Right cardiac atrium (tissue), 5 donors: ENCODE measurements at regions not wholly inside any gene's neighbourhood (a gene's known extent, or its start where the extent isn't known, plus 50 kb on each side); places are given as distances from the start of the nearest gene placed in this dataset.

Source experiments
- ATAC-seq, 2 donors: fragments of 200-7000 bp; cut with Tn5 transposase; one replicate each; pipeline versions ENCODE4 v1.8.0 to v1.9.1; 2020; ENCODE audit warnings: moderate library complexity in 2 of 2, mild to moderate bottlenecking in 1 of 2
- DNase-seq, 3 donors: peaks; one replicate each; pipeline ENCODE4 v3.0.0-alpha.2; 2020
- H3K27ac ChIP-seq: one replicate; pipeline ENCODE4 v1.5.1; 2013; ENCODE audit warnings: mild to moderate bottlenecking, low read length, control low read depth, moderate library complexity
- H3K27me3 ChIP-seq: one replicate; pipeline ENCODE4 v1.6.1; 2013; ENCODE audit not compliant: control insufficient read depth, insufficient read depth
- H3K4me1 ChIP-seq: one replicate; pipeline ENCODE4 v1.6.1; 2013; ENCODE audit warnings: low read length; ENCODE audit not compliant: control insufficient read depth, insufficient read depth
- H3K4me3 ChIP-seq: one replicate; pipeline ENCODE4 v1.5.1; 2013; ENCODE audit warnings: low read length, control low read depth
- H3K9me3 ChIP-seq: one replicate; pipeline ENCODE4 v1.6.1; 2013; ENCODE audit warnings: low read length; ENCODE audit not compliant: control insufficient read depth
- WGBS: extraction: QIAGEN DNeasy Blood & Tissue Kit; methylation state at CpG from one replicate; pipeline ENCODE4 v1.1.7; 2013; 5-methylcytosine and 5-hydroxymethylcytosine counted together
- intact Hi-C, 4 donors: fragments of 100-400 bp; cut with DNase I; formaldehyde crosslinking; loops; one replicate each; pipeline versions ENCODE4 v1.11.0 to v1.14.0; 2022 to 2023
- donor health status: healthy with polysubstance abuse.
- donor health status: DM: no; HTN: yes; CAD: no.
- donor health status: DM: no; HTN: no; CAD: no.
- donor health status: DM: no; HTN: yes; CAD: no; lungs with severe emphysema.
- donor health status: DM: yes; HTN: yes; CAD: no.

DNA sequence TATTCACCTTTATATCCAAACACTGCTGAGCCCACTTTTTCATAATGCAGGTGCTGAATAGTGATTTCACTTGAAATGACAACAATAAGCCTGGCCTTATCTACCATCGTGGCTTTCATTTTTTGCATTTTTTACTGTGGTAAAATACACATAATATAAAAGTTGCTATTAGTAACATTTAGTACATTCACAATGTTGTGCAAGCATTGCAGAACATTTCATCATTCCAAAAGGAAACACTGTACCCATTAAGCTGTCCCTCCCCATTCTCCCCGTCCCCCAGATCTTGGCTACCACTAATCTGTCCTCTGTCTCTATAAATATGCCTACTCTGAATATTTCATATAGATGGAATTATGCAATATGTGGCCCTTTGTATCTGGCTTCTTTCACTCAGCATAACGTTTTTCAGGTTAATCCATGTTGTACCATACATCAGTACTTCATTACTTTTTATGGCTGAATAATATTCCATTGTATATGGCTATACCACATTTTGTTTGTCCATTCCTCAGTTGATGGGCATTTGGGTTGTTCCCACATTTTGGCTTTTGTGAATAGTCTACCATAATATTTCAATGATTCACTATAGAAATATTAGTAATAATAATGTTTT, 68.5 kb upstream of the ARID5B start:
- intact Hi-C loops = no loop called here
- 81% methylated on average over 3 of the region's 3 CpGs for WGBS
- ATAC-seq = no peak

DNA sequence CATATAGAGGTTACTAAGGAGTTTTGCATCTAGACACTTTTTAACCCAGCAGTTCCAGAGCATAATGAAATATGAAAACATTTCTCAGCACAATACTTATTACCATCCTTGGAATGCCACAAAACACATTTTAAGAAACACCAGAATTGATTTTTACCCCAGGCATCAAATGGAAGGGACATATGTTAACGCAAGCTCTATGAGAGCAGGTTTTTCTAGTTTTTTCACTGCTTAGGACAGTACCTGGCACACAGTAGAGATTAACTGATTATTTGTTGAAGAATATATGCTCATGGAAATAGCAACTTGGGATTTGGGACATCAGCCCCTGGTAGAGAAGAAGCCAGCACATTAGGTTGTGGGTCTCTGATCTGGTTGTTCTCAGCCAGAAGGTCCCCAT, 67.0 kb upstream of the ARID5B start:
- ATAC-seq = no peak
- H3K9me3 ChIP-seq = no peaks in the 10 kb centered on the region

More for the DNA sequence above, 68.5 kb upstream of the ARID5B start:
- DNase-seq = no peak
- Histone ChIP-seq H3K4me3 (no peak overlapping the region), H3K27me3 (no peaks in the 10 kb centered on the region), H3K4me1 (peaks cover 4% of the 10 kb centered on the region), H3K27ac (no peak overlapping the region), H3K9me3 (no peaks in the 10 kb centered on the region)

DNA sequence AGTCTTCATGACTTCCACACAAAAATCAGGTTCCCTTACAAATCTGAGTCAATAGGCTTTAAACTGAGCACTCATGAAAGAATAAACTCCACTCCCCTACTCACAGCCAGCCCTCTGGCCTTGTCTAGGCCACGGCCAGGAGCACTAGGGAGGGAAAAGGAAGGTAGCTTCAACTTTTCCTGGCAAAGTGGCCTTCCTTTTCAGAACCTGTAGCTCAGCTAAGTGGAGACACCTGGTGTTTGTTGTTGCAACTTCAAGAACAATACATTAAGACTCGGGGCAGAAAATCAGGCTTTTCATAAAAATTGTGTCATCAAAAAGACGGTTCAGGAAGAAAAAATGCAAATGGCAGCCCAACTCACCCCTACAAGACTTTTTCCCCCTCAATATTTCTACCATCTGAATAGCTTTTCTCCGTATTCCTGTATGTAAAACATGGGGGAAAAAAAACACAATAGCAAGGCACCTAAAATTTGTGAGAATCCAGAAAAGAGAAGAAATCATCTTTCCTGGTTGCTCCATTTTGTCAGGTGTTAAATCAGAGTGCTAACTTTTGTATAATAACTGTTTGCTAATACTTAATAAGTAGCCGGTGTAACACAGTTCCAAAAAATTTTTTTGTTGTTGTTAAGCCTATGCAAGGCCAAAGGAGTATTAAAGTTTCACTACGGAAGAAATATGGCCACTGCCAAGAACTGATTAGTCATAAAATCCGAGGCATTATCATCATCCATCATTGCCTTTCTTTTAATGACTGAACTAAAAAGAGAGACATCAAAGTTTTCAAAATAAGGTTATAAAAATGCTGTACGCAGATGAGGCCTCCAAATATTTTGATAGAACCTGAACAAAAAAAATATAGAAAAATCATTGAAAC, 66.2 kb upstream of the ARID5B start:
- Histone ChIP-seq H3K9me3 (no peaks in the 10 kb centered on the region), H3K27ac (no peak overlapping the region), H3K27me3 (no peaks in the 10 kb centered on the region), H3K4me1 (peaks cover 4% of the 10 kb centered on the region), H3K4me3 (no peak overlapping the region)
- intact Hi-C loops = no loop called here
- DNase-seq (no peak), ATAC-seq (peak; percentile 45 to 50)
- WGBS = 49% methylated on average over 8 of the region's 8 CpGs

More for the DNA sequence above, 67.0 kb upstream of the ARID5B start:
- no peak overlapping the region for H3K27ac ChIP-seq
- H3K4me1 ChIP-seq = peaks cover 4% of the 10 kb centered on the region
- DNase-seq = no peak
- H3K4me3 ChIP-seq = no peak overlapping the region
- WGBS = 99% methylated on average over 1 of the region's 1 CpG
- no peaks in the 10 kb centered on the region for H3K27me3 ChIP-seq
- intact Hi-C loops = no loop called here

DNA sequence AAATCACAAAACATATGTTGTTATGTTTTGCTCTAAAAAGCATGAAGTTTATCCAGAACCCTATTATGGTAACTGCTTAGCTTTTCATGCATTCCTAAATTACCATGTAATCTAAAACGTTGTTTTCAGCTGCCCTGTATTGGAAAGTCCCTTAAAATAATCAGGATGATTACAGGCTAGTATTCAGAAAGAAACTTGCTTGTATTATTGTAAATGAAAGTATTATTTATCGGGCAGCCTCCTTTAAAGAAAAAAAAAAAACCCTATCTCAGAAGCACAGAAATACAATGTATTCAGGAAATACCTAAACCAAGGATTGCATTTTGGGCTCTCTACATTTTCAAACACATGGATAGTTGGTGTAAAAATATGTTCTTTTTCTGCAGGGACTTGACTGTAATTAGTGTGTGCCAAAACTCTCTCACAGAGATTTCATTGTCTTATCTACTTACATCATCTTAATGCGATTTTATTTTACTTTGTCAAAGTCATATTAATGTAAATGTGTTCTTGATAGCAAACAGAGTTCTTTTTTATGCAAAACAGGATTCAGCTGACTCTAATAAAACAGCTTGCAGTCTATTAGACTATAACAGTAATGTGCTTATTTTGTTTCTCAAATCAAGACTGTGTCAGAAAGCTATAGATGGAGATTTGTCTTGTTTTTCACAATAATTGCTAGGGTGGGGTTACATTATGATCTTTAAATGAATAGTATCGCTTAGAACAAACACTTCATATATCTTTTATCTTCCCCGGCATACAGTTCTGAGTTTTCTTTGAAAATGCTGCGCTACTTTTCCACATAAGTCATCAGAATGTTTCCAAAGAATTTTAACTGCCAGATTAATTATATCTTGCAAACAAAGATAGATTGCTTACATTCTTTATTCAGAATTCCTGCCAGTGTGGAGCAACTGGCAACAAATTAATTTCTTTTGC, 65.3 kb upstream of the ARID5B start:
- WGBS = 42% methylated on average over 6 of the region's 6 CpGs
- Histone ChIP-seq H3K4me1 (peaks cover 4% of the 10 kb centered on the region), H3K27me3 (no peaks in the 10 kb centered on the region), H3K9me3 (no peaks in the 10 kb centered on the region), H3K4me3 (no peak overlapping the region), H3K27ac (no peak overlapping the region)
- intact Hi-C loops = no loop called here
- DNase-seq (no peak), ATAC-seq (no peak)

DNA sequence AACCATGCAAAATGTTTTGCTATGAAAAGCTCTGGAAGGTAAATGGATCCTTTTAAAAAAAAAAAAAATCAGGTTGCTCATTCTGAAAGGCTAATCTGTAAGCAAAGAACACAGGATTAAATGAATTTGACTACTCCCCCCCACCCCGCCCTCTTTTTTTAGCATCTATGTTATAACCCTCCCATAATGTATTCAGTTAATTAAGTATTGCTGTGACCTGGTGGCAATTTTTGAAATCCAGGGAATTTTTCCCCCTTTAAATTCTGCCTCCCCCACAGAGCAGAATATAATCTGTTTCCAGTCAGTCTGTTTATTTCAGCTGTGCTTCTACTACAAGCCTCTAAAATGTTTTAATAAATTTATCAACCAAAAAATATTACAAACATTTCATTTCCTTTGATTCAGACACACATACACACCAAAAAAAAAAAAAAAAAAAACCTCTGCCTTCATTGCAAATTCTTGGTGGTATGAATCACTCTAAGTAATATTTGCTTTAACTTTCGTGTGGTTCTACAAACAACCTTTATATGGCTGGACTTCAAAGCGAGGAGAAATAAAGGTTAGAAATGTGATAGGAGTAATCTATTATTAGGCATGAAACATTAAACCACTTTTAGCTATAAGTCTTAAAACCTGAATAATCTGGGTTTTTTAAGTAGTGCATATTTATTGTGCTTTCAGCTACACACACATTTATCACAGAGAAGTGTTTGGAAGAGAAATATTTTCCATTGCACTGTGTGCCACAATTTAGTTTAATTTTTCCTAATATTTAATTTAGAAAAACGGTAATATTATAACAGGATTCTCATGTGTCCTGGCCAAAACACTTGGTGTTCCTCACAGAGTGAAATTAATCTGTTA, 64.4 kb upstream of the ARID5B start:
- WGBS = 55% methylated on average over 4 of the region's 4 CpGs
- ATAC-seq = no peak
- DNase-seq = no peak
- no peak overlapping the region for H3K27ac ChIP-seq
- no peak overlapping the region for H3K4me3 ChIP-seq
- no peaks in the 10 kb centered on the region for H3K9me3 ChIP-seq
- no peaks in the 10 kb centered on the region for H3K27me3 ChIP-seq
- H3K4me1 ChIP-seq = peaks cover 4% of the 10 kb centered on the region
- intact Hi-C loops = no loop called here

DNA sequence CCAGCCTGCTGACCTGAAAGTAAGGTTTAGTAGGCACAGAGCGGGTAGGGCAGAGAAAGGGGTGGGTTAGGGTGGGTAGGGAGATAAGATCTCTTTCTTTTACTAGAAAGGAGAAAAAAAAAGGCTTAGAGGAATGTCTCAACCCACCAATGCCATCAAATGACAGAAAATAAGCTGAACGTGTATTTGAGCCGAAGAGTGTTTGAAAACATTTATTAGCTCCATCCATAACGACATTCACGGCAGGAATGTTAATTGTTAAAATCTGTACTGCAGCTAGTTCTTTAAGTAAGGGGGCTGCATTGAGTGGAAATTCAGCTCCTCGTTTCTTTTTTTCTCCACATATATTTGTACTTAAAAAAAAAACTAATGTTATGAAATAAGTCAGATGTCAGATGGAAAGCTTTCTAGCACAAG, 63.7 kb upstream of the ARID5B start:
- Histone ChIP-seq H3K4me3 (no peak overlapping the region), H3K27me3 (no peaks in the 10 kb centered on the region), H3K9me3 (no peaks in the 10 kb centered on the region), H3K4me1 (peaks cover 4% of the 10 kb centered on the region), H3K27ac (no peak overlapping the region)
- intact Hi-C loops = no loop called here
- 35% methylated on average over 6 of the region's 6 CpGs for WGBS
- no peak for ATAC-seq
- DNase-seq = no peak

DNA sequence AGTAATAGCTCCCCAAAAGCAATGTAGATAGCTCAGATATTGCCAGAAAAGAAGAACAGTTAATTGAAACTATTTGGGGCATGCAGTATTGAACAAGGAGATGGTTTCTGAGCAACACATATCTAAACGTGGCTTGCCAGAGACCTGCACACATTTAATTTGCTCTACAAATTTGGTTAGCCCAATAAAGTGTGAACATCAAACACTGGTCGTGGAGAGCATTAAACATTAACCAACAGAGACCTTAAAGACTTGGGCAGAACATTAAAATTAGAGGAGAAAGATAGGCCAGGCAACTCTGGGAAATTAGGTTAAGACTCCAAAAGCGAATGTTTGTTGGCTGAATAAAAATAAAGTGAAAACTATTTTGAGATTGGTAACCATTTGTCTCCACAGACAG, 61.6 kb upstream of the ARID5B start:
- no peaks in the 10 kb centered on the region for H3K27me3 ChIP-seq
- H3K27ac ChIP-seq = no peak overlapping the region
- no peak for DNase-seq
- no peaks in the 10 kb centered on the region for H3K9me3 ChIP-seq
- 71% methylated on average over 3 of the region's 3 CpGs for WGBS
- intact Hi-C loops = no loop called here
- no peak overlapping the region for H3K4me3 ChIP-seq
- no peak for ATAC-seq
- peaks cover 1% of the 10 kb centered on the region for H3K4me1 ChIP-seq

DNA sequence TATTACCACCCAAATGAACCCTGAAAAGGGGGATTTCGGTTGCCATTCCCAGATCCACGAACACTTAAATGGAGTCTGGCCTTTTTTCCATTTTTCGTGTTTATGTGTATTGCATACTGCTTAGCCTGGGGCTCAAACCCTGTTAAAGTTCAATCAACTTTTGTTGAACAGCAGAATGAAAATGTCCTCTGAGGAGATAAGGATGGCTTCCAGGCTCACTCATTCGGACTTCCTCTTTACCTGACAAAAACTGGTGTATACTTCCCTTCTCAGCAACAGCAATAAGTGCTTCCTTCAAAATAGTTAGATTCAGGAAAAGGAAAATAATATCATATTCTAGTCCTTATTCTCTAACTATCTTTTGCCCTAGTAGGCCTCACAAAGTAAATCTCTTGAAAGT, 61.1 kb upstream of the ARID5B start:
- intact Hi-C loops = no loop called here
- Histone ChIP-seq H3K4me3 (no peak overlapping the region), H3K4me1 (no peaks in the 10 kb centered on the region), H3K27me3 (no peaks in the 10 kb centered on the region), H3K9me3 (no peaks in the 10 kb centered on the region), H3K27ac (no peak overlapping the region)
- WGBS = 94% methylated on average over 4 of the region's 4 CpGs
- no peak for DNase-seq
- no peak for ATAC-seq

DNA sequence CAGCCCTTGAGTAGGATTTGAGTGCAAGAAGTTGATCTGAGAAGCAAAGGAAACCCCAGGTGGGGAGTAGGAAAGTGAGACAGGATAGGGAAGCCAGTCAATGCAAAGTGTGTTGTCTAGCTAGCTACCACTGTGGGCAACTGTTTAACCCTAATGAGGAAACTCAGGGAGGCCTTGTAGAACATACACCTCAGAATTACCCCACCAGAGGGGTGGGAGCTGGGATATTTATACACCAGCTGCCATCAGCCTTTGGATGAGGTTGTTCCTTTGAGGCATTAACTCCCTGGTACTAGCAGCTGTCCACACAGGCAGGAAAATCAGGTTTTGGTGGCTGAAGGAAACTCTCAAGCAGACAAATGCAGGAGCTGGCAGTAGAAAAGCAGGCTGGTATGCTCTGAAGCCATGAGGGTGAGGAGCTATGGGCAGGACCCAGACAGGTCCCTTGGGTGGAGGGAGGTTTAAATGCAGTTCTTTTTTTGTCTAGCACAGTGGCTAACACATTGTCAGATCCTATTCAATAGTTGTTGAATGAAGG, 60.1 kb upstream of the ARID5B start:
- no peaks in the 10 kb centered on the region for H3K9me3 ChIP-seq

DNA sequence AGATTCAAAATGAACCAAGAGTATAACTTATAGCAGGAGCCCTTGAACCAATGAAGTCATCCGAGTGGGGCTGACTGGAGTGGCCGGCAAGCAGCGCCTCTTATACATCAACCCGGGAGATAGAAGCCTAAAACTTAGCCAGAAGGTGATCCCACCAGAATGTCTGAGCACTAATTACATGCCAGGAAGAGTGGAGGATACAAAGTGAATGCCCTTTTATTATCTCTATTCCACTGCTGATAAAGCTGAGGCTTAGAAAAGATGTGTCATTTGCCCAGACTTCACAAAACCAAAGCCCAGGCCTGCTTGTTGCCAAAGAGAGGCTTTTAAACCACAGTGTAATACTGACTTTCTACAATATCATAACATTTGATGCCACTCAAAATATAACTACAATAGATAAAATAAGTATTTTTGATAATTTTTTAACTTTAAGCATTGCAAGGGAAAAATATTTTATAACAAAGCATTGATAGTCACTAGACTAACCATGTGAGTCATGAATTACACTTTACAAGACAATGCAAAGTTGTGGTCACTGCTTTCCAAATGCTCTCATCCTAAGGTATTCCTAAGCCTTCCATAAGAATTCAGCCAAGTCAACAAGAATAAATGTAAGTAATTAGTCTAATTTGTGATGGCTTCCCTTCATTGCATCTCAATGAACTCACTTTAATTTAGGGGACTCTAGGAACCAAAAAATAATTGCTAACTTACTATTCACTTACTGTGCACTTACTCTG, 58.6 kb upstream of the ARID5B start:
- intact Hi-C loops = no loop called here

More for the DNA sequence above, 60.1 kb upstream of the ARID5B start:
- DNase-seq = no peak
- Histone ChIP-seq H3K27me3 (no peaks in the 10 kb centered on the region), H3K4me3 (no peak overlapping the region), H3K4me1 (no peaks in the 10 kb centered on the region), H3K27ac (no peak overlapping the region)
- ATAC-seq = no peak
- intact Hi-C loops = no loop called here

More for the DNA sequence above, 58.6 kb upstream of the ARID5B start:
- Histone ChIP-seq H3K9me3 (no peaks in the 10 kb centered on the region), H3K4me1 (no peaks in the 10 kb centered on the region), H3K27me3 (no peaks in the 10 kb centered on the region), H3K4me3 (no peak overlapping the region), H3K27ac (no peak overlapping the region)
- 81% methylated on average over 4 of the region's 4 CpGs for WGBS
- ATAC-seq (no peak), DNase-seq (no peak)
